HCT116 (cell line): ENCODE measurements at regions not wholly inside any gene's neighbourhood (a gene's known extent, or its start where the extent isn't known, plus 50 kb on each side); places are given as distances from the start of the nearest gene placed in this dataset.

Experiments
- ATAC-seq: fragments of 200-7000 bp; cut with Tn5 transposase; 2 replicates; pipeline ENCODE4 v1.9.1; 2020; ENCODE audit warnings: mild to moderate bottlenecking, moderate library complexity
- BruUV-seq: library from RNA; stranded (reverse); fragments of 400-500 nt; replicated peaks from 2 replicates; lab custom pipeline; 2021; lab: Mats Ljungman, UMichigan
- CTCF ChIA-PET: fragments of 300-600 bp; sonication (Branson Sonifier 250); formaldehyde crosslinking; loops from one replicate; lab custom pipeline; 2021; ENCODE audit warnings: antibody characterized with exemption; lab: Charles Lee
- POLR2A ChIA-PET: fragments of 300-600, 350-600 bp; sonication (Branson Sonifier 250); formaldehyde crosslinking; loops from one replicate; lab custom pipeline; 2021; ENCODE audit warnings: antibody characterized with exemption; lab: Charles Lee
- RAD21 ChIA-PET, 2 experiments: fragments of 300-600 bp; sonication (Branson Sonifier 250); formaldehyde crosslinking; loops; one replicate each; lab custom pipeline; 2023; ENCODE audit warnings: low total read pairs in 2 of 2; ENCODE audit not compliant: uncharacterized antibody in 2 of 2, unreplicated experiment in 2 of 2, low non-redundant PET in 1 of 2; lab: Charles Lee
- DNase-seq: peaks from one replicate; pipeline ENCODE4 v3.0.0-alpha.2; 2010; ENCODE audit warnings: low read depth, low spot score
- H2AFZ ChIP-seq: fragments of 200-600 bp; shearing (Covaris generic), sonication (generic); 2 replicates; pipeline ENCODE4 v1.6.1; 2017; ENCODE audit warnings: low read depth, mixed run types, mixed read lengths, antibody characterized with exemption, low read length; ENCODE audit not compliant: poor library complexity, severe bottlenecking
- H3K27ac ChIP-seq: 2 replicates; pipeline ENCODE4 v1.5.1; 2012; ENCODE audit warnings: low read depth, low read length
- H3K27me3 ChIP-seq: fragments of 200-600 bp; sonication (generic); 2 replicates; pipeline ENCODE4 v1.6.1; 2016; ENCODE audit warnings: mixed run types, low read length, mixed read lengths; ENCODE audit not compliant: insufficient read depth
- H3K36me3 ChIP-seq, 2 experiments: fragments of 200-500 bp in 1 of 2; fragments of 200-600 bp in 1 of 2; sonication (Bioruptor generic) in 1 of 2; sonication (generic) in 1 of 2; 2 replicates each; pipeline versions ENCODE4 v1.5.1 to v1.6.1; 2014 to 2016; ENCODE audit warnings: low read length in 2 of 2, inconsistent platforms in 1 of 2, mixed read lengths in 1 of 2, mixed run types in 1 of 2; ENCODE audit not compliant: insufficient read depth in 2 of 2, control insufficient read depth in 1 of 2
- H3K4me1 ChIP-seq, 2 experiments: fragments of 200-600 bp in 1 of 2; sonication (generic) in 1 of 2; 2 replicates each; pipeline versions ENCODE4 v1.5.1 to v1.6.1; 2012 to 2017; ENCODE audit warnings: low read length in 2 of 2, inconsistent platforms in 1 of 2, mild to moderate bottlenecking in 1 of 2, mixed read lengths in 1 of 2, mixed run types in 1 of 2, moderate library complexity in 1 of 2; ENCODE audit not compliant: insufficient read depth in 2 of 2, control insufficient read depth in 1 of 2
- H3K4me2 ChIP-seq: fragments of 200-600 bp; sonication (generic); 2 replicates; pipeline ENCODE4 v1.6.1; 2017; ENCODE audit warnings: mixed run types, low read length, mixed read lengths
- H3K4me3 ChIP-seq, 2 experiments: fragments of 200-600 bp in 1 of 2; sonication (generic) in 1 of 2; replicated peaks in 1 of 2; 2 replicates each; pipeline ENCODE4 v1.5.1; 2011 to 2016; ENCODE audit warnings: low read length in 2 of 2, control low read depth in 1 of 2, low read depth in 1 of 2, mild to moderate bottlenecking in 1 of 2, mixed read lengths in 1 of 2, mixed run types in 1 of 2
- H3K79me2 ChIP-seq: fragments of 200-600 bp; sonication (generic); 2 replicates; pipeline ENCODE4 v1.6.1; 2017; ENCODE audit warnings: mild to moderate bottlenecking, mixed run types, low read length, moderate library complexity, mixed read lengths; ENCODE audit not compliant: insufficient read depth
- H3K9ac ChIP-seq: fragments of 200-600 bp; sonication (generic); 2 replicates; pipeline ENCODE4 v1.6.1; 2016; ENCODE audit warnings: low read length, mixed read lengths
- H3K9me2 ChIP-seq: fragments of 200-600 bp; sonication (generic), shearing (Covaris generic); 2 replicates; pipeline ENCODE4 v1.6.1; 2017; ENCODE audit warnings: mixed run types, mild to moderate bottlenecking, moderate library complexity; ENCODE audit not compliant: insufficient read depth
- H3K9me3 ChIP-seq, 2 experiments: fragments of 200-500 bp in 1 of 2; fragments of 200-600 bp in 1 of 2; sonication (Bioruptor generic) in 1 of 2; sonication (generic) in 1 of 2; 2 replicates each; pipeline ENCODE4 v1.6.1; 2014 to 2017; ENCODE audit warnings: low read length in 2 of 2, mixed read lengths in 2 of 2, inconsistent platforms in 1 of 2, low read depth in 1 of 2, mild to moderate bottlenecking in 1 of 2, mixed run types in 1 of 2, moderate library complexity in 1 of 2; ENCODE audit not compliant: control insufficient read depth in 1 of 2, insufficient read depth in 1 of 2
- H4K20me1 ChIP-seq: fragments of 200-600 bp; sonication (generic), shearing (Covaris generic); 2 replicates; pipeline ENCODE4 v1.6.1; 2017; ENCODE audit warnings: mixed run types, mild to moderate bottlenecking, moderate library complexity; ENCODE audit not compliant: insufficient read depth
- CBX3 ChIP-seq: IDR thresholded peaks from 2 replicates; pipeline ENCODE4 v1.6.1; 2012; ENCODE audit warnings: low read depth
- CEBPB ChIP-seq: IDR thresholded peaks from 2 replicates; pipeline ENCODE4 v1.6.1; 2012; ENCODE audit warnings: low read depth
- EGR1 ChIP-seq: IDR thresholded peaks from 2 replicates; pipeline ENCODE4 v1.6.1; 2012; ENCODE audit warnings: low read depth
- ELF1 ChIP-seq: IDR thresholded peaks from 2 replicates; pipeline ENCODE4 v1.6.1; 2012; ENCODE audit warnings: low read depth, borderline replicate concordance
- EZH2 ChIP-seq: fragments of 200-600 bp; sonication (generic); IDR thresholded peaks from 2 replicates; pipeline ENCODE4 v1.6.1; 2017; ENCODE audit warnings: antibody characterized with exemption, mixed run types
- FOSL1 ChIP-seq: IDR thresholded peaks from 2 replicates; pipeline ENCODE4 v1.6.1; 2012; ENCODE audit warnings: low read depth
- JUND ChIP-seq: IDR thresholded peaks from 2 replicates; pipeline ENCODE4 v1.6.1; 2012
- RAD21 ChIP-seq: IDR thresholded peaks from 2 replicates; pipeline ENCODE4 v1.6.1; 2012; ENCODE audit warnings: low read depth, mild to moderate bottlenecking
- SP1 ChIP-seq: IDR thresholded peaks from 2 replicates; pipeline ENCODE4 v1.6.1; 2012; ENCODE audit warnings: low read depth
- SRF ChIP-seq: IDR thresholded peaks from 2 replicates; pipeline ENCODE4 v1.6.1; 2012; ENCODE audit warnings: low read depth
- TCF7L2 ChIP-seq: IDR thresholded peaks from 2 replicates; pipeline ENCODE4 v1.7.0; 2011; ENCODE audit warnings: borderline replicate concordance, inconsistent platforms; ENCODE audit not compliant: insufficient read depth, insufficient read length; ENCODE audit errors: extremely low read depth
- YY1 ChIP-seq: IDR thresholded peaks from 2 replicates; pipeline ENCODE4 v1.6.1; 2011; ENCODE audit warnings: low read length, low read depth, moderate library complexity, mild to moderate bottlenecking; ENCODE audit not compliant: insufficient replicate concordance; ENCODE audit errors: extremely low read depth
- ZFX ChIP-seq: fragments of 450-650 bp; IDR thresholded peaks from 2 replicates; pipeline ENCODE4 v1.6.1; 2017
- ZNF274 ChIP-seq: fragments of 200-500 bp; sonication (Bioruptor generic); IDR thresholded peaks from 2 replicates; pipeline ENCODE4 v1.6.1; 2014; ENCODE audit warnings: mild to moderate bottlenecking, low read depth, low read length, inconsistent platforms
- intact Hi-C: fragments of 100-400 bp; cut with micrococcal nuclease; formaldehyde crosslinking; loops from 2 replicates; pipeline ENCODE4 v1.10.0; 2022
- TF ChIP-seq, protein P1 (sequence below): IDR thresholded peaks from 2 replicates; pipeline ENCODE4 v1.6.1; 2011; ENCODE audit warnings: mild to moderate bottlenecking, low read length, moderate library complexity; ENCODE audit not compliant: insufficient replicate concordance; ENCODE audit errors: extremely low read depth
- TF ChIP-seq, protein P2 (sequence below): IDR thresholded peaks from 2 replicates; pipeline ENCODE4 v1.6.1; 2012

GRCh38 chr6:133796235-133796634, 92.7 kb upstream of the TCF21 start:
- BruUV-seq = no TSS peak

More at GRCh38 chr6:133796235-133796634, 92.7 kb upstream of the TCF21 start:
- Histone ChIP-seq H3K9me2 (no peaks in the 10 kb centered on the region), H3K4me2 (no peak overlapping the region), H3K9ac (no peak overlapping the region), H3K27ac (no peak overlapping the region), H3K4me1 (no peaks in the 10 kb centered on the region), H3K79me2 (no peaks in the 10 kb centered on the region), H3K36me3 (no peaks in the 10 kb centered on the region), H4K20me1 (no peaks in the 10 kb centered on the region), H3K9me3 (no peaks in the 10 kb centered on the region), H3K4me3 (no peak overlapping the region), H2AFZ (no peak overlapping the region), H3K27me3 (no peaks in the 10 kb centered on the region)
- ChIA-PET CTCF (no interaction called here), POLR2A (no interaction called here), RAD21 (no interaction called here)
- no peak for TF ChIP-seq RAD21
- TF ChIP-seq ELF1 = no peak
- no peak for TF ChIP-seq SP1
- TF ChIP-seq EGR1 = no peak
- TF ChIP-seq, protein P1, sequence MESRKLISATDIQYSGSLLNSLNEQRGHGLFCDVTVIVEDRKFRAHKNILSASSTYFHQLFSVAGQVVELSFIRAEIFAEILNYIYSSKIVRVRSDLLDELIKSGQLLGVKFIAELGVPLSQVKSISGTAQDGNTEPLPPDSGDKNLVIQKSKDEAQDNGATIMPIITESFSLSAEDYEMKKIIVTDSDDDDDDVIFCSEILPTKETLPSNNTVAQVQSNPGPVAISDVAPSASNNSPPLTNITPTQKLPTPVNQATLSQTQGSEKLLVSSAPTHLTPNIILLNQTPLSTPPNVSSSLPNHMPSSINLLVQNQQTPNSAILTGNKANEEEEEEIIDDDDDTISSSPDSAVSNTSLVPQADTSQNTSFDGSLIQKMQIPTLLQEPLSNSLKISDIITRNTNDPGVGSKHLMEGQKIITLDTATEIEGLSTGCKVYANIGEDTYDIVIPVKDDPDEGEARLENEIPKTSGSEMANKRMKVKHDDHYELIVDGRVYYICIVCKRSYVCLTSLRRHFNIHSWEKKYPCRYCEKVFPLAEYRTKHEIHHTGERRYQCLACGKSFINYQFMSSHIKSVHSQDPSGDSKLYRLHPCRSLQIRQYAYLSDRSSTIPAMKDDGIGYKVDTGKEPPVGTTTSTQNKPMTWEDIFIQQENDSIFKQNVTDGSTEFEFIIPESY = no peak
- no peak for TF ChIP-seq TCF7L2
- TF ChIP-seq CBX3 = no peak
- TF ChIP-seq ZNF274 = no peak
- TF ChIP-seq FOSL1 = no peak
- no peak for TF ChIP-seq CEBPB
- no peak for TF ChIP-seq JUND
- no peak for TF ChIP-seq ZFX
- TF ChIP-seq, protein P2, sequence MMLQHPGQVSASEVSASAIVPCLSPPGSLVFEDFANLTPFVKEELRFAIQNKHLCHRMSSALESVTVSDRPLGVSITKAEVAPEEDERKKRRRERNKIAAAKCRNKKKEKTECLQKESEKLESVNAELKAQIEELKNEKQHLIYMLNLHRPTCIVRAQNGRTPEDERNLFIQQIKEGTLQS = no peak
- no peak for TF ChIP-seq YY1
- no peak for TF ChIP-seq EZH2
- no peak for TF ChIP-seq SRF
- intact Hi-C loops = no loop called here
- DNase-seq = no peak
- no peak for ATAC-seq
